HFFc6 (cell line): ENCODE measurements at regions not wholly inside any gene's neighbourhood (a gene's known extent, or its start where the extent isn't known, plus 50 kb on each side); places are given as distances from the start of the nearest gene placed in this dataset.

Source experiments
- DNase-seq: peaks from one replicate; pipeline ENCODE4 v3.0.0-alpha.2; 2018
- H3K27ac Mint-ChIP-seq: 2 replicates; pipeline ENCODE4 v1.8.0; 2020; ENCODE audit warnings: mild to moderate bottlenecking, mixed read lengths
- H3K27me3 Mint-ChIP-seq: 2 replicates; pipeline ENCODE4 v1.8.0; 2021; ENCODE audit warnings: mild to moderate bottlenecking, moderate library complexity, mixed read lengths; ENCODE audit not compliant: insufficient read depth
- H3K36me3 Mint-ChIP-seq: 2 replicates; pipeline ENCODE4 v1.8.0; 2021; ENCODE audit warnings: low read depth, mixed read lengths
- H3K4me1 Mint-ChIP-seq: 2 replicates; pipeline ENCODE4 v1.8.0; 2020; ENCODE audit warnings: low read depth, mixed read lengths
- H3K4me3 Mint-ChIP-seq: 2 replicates; pipeline ENCODE4 v1.8.0; 2020; ENCODE audit warnings: mild to moderate bottlenecking, moderate library complexity, mixed read lengths
- H3K9me3 Mint-ChIP-seq: 2 replicates; pipeline ENCODE4 v1.8.0; 2020; ENCODE audit warnings: mild to moderate bottlenecking, mixed read lengths
- CTCF ChIP-seq: fragments of 200-600 bp; sonication (generic); IDR thresholded peaks from 2 replicates; pipeline ENCODE4 v1.5.0; 2021; ENCODE audit warnings: antibody characterized with exemption, mild to moderate bottlenecking

GRCh38 chr3:148460686-148461085 is 237.0 kb upstream of the AGTR1 start:
- DNase-seq: no peak
- Mint-ChIP-seq H3K9me3 (no peaks in the 10 kb centered on the region), H3K4me3 (no peak overlapping the region), H3K36me3 (no peaks in the 10 kb centered on the region), H3K27ac (no peak overlapping the region), H3K27me3 (no peaks in the 10 kb centered on the region; the same call in 1 of the 2 replicates), H3K4me1 (peaks cover 20% of the 10 kb centered on the region)
- no peak for TF ChIP-seq CTCF

GRCh38 chr3:148464246-148464645 is 233.5 kb upstream of the AGTR1 start:
- no peak overlapping the region for H3K27ac Mint-ChIP-seq
- no peaks in the 10 kb centered on the region for H3K36me3 Mint-ChIP-seq
- H3K27me3 Mint-ChIP-seq: no peaks in the 10 kb centered on the region; the same call in 1 of the 2 replicates
- H3K4me1 Mint-ChIP-seq: peaks cover 32% of the 10 kb centered on the region
- TF ChIP-seq CTCF: no peak
- no peak overlapping the region for H3K4me3 Mint-ChIP-seq
- H3K9me3 Mint-ChIP-seq: no peaks in the 10 kb centered on the region
- no peak for DNase-seq

- no peak for TF ChIP-seq CTCF
- no peak for DNase-seq
- no peaks in the 10 kb centered on the region for H3K36me3 Mint-ChIP-seq
- no peaks in the 10 kb centered on the region for H3K9me3 Mint-ChIP-seq
- peak overlapping the region; percentile 35; the same call in 1 of the 2 replicates for H3K27ac Mint-ChIP-seq
- H3K4me3 Mint-ChIP-seq: no peak overlapping the region; the same call in 1 of the 2 replicates
- H3K27me3 Mint-ChIP-seq: no peaks in the 10 kb centered on the region; the same call in 1 of the 2 replicates
- H3K4me1 Mint-ChIP-seq: peaks cover 32% of the 10 kb centered on the region
Measured at GRCh38 chr3:148466143-148466542, 231.6 kb upstream of the AGTR1 start.

GRCh38 chr3:148466980-148467740 is 230.5 kb upstream of the AGTR1 start:
- Mint-ChIP-seq H3K36me3 (no peaks in the 10 kb centered on the region), H3K27ac (no peak overlapping the region), H3K4me3 (no peak overlapping the region), H3K27me3 (no peaks in the 10 kb centered on the region; the same call in 1 of the 2 replicates), H3K9me3 (no peaks in the 10 kb centered on the region), H3K4me1 (peaks cover 32% of the 10 kb centered on the region)
- no peak for TF ChIP-seq CTCF
- DNase-seq: no peak

GRCh38 chr3:148477375-148477774 is 220.3 kb upstream of the AGTR1 start:
- Mint-ChIP-seq H3K27ac (no peak overlapping the region), H3K9me3 (peaks cover 10% of the 10 kb centered on the region; the same call in 1 of the 2 replicates), H3K36me3 (0 out of 2 replicates have a peak, but pooled peaks cover 6% of the 10 kb centered on the region), H3K4me1 (no peaks in the 10 kb centered on the region), H3K4me3 (no peak overlapping the region), H3K27me3 (no peaks in the 10 kb centered on the region)
- DNase-seq: no peak
- no peak for TF ChIP-seq CTCF
